Keratinocyte (primary cell): ENCODE measurements at regions not wholly inside any gene's neighbourhood (a gene's known extent, or its start where the extent isn't known, plus 50 kb on each side); places are given as distances from the start of the nearest gene placed in this dataset.

Experiments
- DNase-seq: peaks from one replicate; pipeline ENCODE4 v3.0.0-alpha.2; 2011; ENCODE audit warnings: low read depth, missing footprints, low spot score
- FAIRE-seq: peaks from 2 replicates; lab custom pipeline; 2011; peaks lifted over from hg19 to GRCh38; lab: Jason Lieb, UNC
- H2AFZ ChIP-seq: 2 replicates; pipeline ENCODE4 v1.6.0; 2012; ENCODE audit warnings: low read length, control low read depth, inconsistent platforms; ENCODE audit not compliant: control insufficient read depth
- H3K27ac ChIP-seq: 2 replicates; pipeline ENCODE4 v1.5.1; 2011; ENCODE audit warnings: low read length; ENCODE audit not compliant: control insufficient read depth, insufficient read depth
- H3K27me3 ChIP-seq: 3 replicates; pipeline ENCODE4 v1.6.0; 2011; ENCODE audit warnings: low read length; ENCODE audit not compliant: control insufficient read depth, insufficient read depth; ENCODE audit errors: extremely low read depth
- H3K36me3 ChIP-seq, 2 experiments: 2 replicates in 1 of 2; 3 replicates in 1 of 2; pipeline ENCODE4 v1.5.1; 2011; ENCODE audit warnings: low read length in 2 of 2, mild to moderate bottlenecking in 1 of 2; ENCODE audit not compliant: control insufficient read depth in 2 of 2, insufficient read depth in 2 of 2; ENCODE audit errors: extremely low read depth in 1 of 2
- H3K4me1 ChIP-seq: 3 replicates; pipeline ENCODE4 v1.5.1; 2011; ENCODE audit warnings: low read length; ENCODE audit not compliant: control insufficient read depth, insufficient read depth; ENCODE audit errors: extremely low read depth
- H3K4me2 ChIP-seq: 3 replicates; pipeline ENCODE4 v1.6.0; 2011; ENCODE audit warnings: low read depth, low read length; ENCODE audit not compliant: control insufficient read depth, insufficient read depth; ENCODE audit errors: extremely low read depth
- H3K4me3 ChIP-seq, 3 experiments: fragments of 200-600 bp in 1 of 3; sonication (generic) in 1 of 3; 2 replicates in 2 of 3; 3 replicates in 1 of 3; pipeline ENCODE4 v1.5.1; 2011 to 2016; ENCODE audit warnings: low read length in 3 of 3, mild to moderate bottlenecking in 3 of 3, control low read depth in 2 of 3, inconsistent platforms in 1 of 3, low read depth in 1 of 3, mixed read lengths in 1 of 3, mixed run types in 1 of 3, moderate library complexity in 1 of 3; ENCODE audit not compliant: control insufficient read depth in 2 of 3, insufficient read depth in 2 of 3; ENCODE audit errors: extremely low read depth in 1 of 3
- H3K79me2 ChIP-seq: 2 replicates; pipeline ENCODE4 v1.6.0; 2012; ENCODE audit warnings: low read length; ENCODE audit not compliant: control insufficient read depth, insufficient read depth
- H3K9ac ChIP-seq: 3 replicates; pipeline ENCODE4 v1.6.0; 2011; ENCODE audit warnings: low read length; ENCODE audit not compliant: control insufficient read depth, insufficient read depth; ENCODE audit errors: extremely low read depth
- H3K9me1 ChIP-seq: 3 replicates; pipeline ENCODE4 v1.6.0; 2011; ENCODE audit warnings: low read length; ENCODE audit not compliant: control insufficient read depth, insufficient read depth; ENCODE audit errors: extremely low read depth
- H3K9me3 ChIP-seq: 2 replicates; pipeline ENCODE4 v1.5.1; 2012; ENCODE audit warnings: low read depth, low read length; ENCODE audit not compliant: control insufficient read depth
- H4K20me1 ChIP-seq: 3 replicates; pipeline ENCODE4 v1.6.0; 2011; ENCODE audit warnings: low read length; ENCODE audit not compliant: control insufficient read depth, insufficient read depth; ENCODE audit errors: extremely low read depth
- EZH2 ChIP-seq: IDR thresholded peaks from one replicate; pipeline ENCODE4 v1.6.1; 2012; ENCODE audit warnings: inconsistent platforms, mild to moderate bottlenecking, low read length, moderate library complexity
- dilution Hi-C: fragments of 300-500 bp; cut with MboI; formaldehyde crosslinking; loops from one replicate; pipeline ENCODE4 v1.7.0; 2020; ENCODE audit warnings: low sequenced_read_pairs; ENCODE audit not compliant: extremely low pct_ligation_motif_present
- TF ChIP-seq, protein P1 (sequence below), 3 experiments: IDR thresholded peaks in 1 of 3; conservative IDR thresholded peaks in 1 of 3; optimal IDR thresholded peaks in 1 of 3; 2 replicates in 2 of 3; 3 replicates in 1 of 3; pipeline versions ENCODE3 to v1.5.1; 2011; ENCODE audit warnings: low read length in 3 of 3, mild to moderate bottlenecking in 3 of 3, moderate library complexity in 2 of 3, control low read depth in 1 of 3, inconsistent platforms in 1 of 3; ENCODE audit not compliant: insufficient read depth in 2 of 3; ENCODE audit errors: extremely low read depth in 1 of 3

DNA sequence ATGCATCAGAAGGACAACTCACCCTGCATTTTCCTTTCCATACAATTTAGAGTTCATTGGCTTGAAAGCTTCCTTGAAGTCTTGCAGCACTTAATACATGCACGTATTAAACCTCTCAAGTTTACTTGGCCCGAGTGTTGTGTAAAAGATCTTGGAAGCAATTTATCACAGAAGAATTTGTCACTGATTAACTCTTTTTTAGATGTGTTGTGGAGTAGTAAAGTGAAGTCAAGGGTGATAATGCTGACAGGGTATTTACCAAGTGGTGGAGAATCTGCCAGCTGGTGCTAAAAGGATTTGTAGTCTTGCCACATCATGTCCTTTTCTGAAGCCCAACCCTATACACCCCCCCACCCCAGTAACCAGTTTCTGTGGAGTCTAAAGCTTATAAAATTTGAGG, 421.0 kb upstream of the MIR17HG start:
- no peak for FAIRE-seq
- no peaks in the 10 kb centered on the region for H3K79me2 ChIP-seq
- H3K4me2 ChIP-seq: no peak overlapping the region
- H3K27me3 ChIP-seq: no peaks in the 10 kb centered on the region
- no peak for TF ChIP-seq EZH2
- TF ChIP-seq, protein P1, sequence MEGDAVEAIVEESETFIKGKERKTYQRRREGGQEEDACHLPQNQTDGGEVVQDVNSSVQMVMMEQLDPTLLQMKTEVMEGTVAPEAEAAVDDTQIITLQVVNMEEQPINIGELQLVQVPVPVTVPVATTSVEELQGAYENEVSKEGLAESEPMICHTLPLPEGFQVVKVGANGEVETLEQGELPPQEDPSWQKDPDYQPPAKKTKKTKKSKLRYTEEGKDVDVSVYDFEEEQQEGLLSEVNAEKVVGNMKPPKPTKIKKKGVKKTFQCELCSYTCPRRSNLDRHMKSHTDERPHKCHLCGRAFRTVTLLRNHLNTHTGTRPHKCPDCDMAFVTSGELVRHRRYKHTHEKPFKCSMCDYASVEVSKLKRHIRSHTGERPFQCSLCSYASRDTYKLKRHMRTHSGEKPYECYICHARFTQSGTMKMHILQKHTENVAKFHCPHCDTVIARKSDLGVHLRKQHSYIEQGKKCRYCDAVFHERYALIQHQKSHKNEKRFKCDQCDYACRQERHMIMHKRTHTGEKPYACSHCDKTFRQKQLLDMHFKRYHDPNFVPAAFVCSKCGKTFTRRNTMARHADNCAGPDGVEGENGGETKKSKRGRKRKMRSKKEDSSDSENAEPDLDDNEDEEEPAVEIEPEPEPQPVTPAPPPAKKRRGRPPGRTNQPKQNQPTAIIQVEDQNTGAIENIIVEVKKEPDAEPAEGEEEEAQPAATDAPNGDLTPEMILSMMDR (optimal IDR thresholded peaks at IDR 0.05 in 1 of 3, IDR thresholded peaks at IDR 0.05 in 1 of 3, conservative IDR thresholded peaks at IDR 0.05 in 1 of 3; ENCODE audit: extremely low read depth in 1 of 3, insufficient read depth in 2 of 3, low read length in 3 of 3): no peak
- no peaks in the 10 kb centered on the region for H3K9me3 ChIP-seq
- DNase-seq: no peak
- dilution Hi-C loops: no loop called here
- H3K4me3 ChIP-seq: no peak overlapping the region
- H3K27ac ChIP-seq: no peak overlapping the region
- no peak overlapping the region for H3K9ac ChIP-seq
- no peaks in the 10 kb centered on the region for H3K36me3 ChIP-seq
- H4K20me1 ChIP-seq: no peaks in the 10 kb centered on the region
- no peaks in the 10 kb centered on the region for H3K4me1 ChIP-seq
- no peaks in the 10 kb centered on the region for H3K9me1 ChIP-seq
- H2AFZ ChIP-seq: no peak overlapping the region

DNA sequence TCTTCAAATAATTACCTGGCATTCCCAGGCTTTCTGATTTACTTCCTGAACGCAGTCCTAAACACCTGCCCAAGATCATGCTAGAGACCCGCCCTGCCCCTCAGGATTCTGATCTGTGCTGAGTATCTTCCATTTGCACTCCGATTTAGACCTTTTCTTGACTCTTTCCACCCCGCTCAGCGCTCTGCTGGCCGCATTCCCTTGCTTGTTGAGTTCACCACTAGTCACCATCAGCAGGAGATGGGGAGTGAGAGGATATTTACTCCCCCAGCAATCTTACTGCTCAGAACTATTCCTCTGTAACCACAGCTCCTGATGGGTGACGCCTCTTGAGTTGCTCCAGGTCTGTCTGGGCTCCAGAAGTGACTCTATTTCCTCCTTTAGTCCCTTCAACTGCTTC, 419.4 kb upstream of the MIR17HG start:
- H3K79me2 ChIP-seq: no peaks in the 10 kb centered on the region
- TF ChIP-seq, protein P1 (optimal IDR thresholded peaks at IDR 0.05 in 1 of 3, IDR thresholded peaks at IDR 0.05 in 1 of 3, conservative IDR thresholded peaks at IDR 0.05 in 1 of 3; ENCODE audit: extremely low read depth in 1 of 3, insufficient read depth in 2 of 3, low read length in 3 of 3): no peak
- no peak for TF ChIP-seq EZH2
- FAIRE-seq (no peak), DNase-seq (no peak)
- H3K4me3 ChIP-seq: no peak overlapping the region
- H3K9me1 ChIP-seq: no peaks in the 10 kb centered on the region
- H3K27ac ChIP-seq: no peak overlapping the region
- H3K9ac ChIP-seq: no peak overlapping the region
- no peak overlapping the region for H2AFZ ChIP-seq
- dilution Hi-C loops: no loop called here
- H3K27me3 ChIP-seq: no peaks in the 10 kb centered on the region
- H3K4me1 ChIP-seq: no peaks in the 10 kb centered on the region
- no peak overlapping the region for H3K4me2 ChIP-seq
- no peaks in the 10 kb centered on the region for H3K36me3 ChIP-seq
- no peaks in the 10 kb centered on the region for H4K20me1 ChIP-seq
- no peaks in the 10 kb centered on the region for H3K9me3 ChIP-seq
